OCI-LY7 (cell line): ENCODE measurements at regions not wholly inside any gene's neighbourhood (a gene's known extent, or its start where the extent isn't known, plus 50 kb on each side); places are given as distances from the start of the nearest gene placed in this dataset.

Source experiments
- BruUV-seq: library from RNA; stranded (reverse); fragments of 400-500 nt; replicated peaks from 2 replicates; lab custom pipeline; 2021; lab: Mats Ljungman, UMichigan
- CTCF ChIA-PET: fragments of 300-600 bp; sonication (Branson Sonifier 250); formaldehyde crosslinking; loops from one replicate; lab custom pipeline; 2022; ENCODE audit warnings: antibody characterized with exemption; ENCODE audit not compliant: unreplicated experiment; lab: Charles Lee
- POLR2A ChIA-PET: fragments of 300-600 bp; sonication (Branson Sonifier 250); formaldehyde crosslinking; loops from one replicate; lab custom pipeline; 2022; ENCODE audit warnings: antibody characterized with exemption; lab: Charles Lee
- DNase-seq: peaks from one replicate; pipeline ENCODE4 v3.0.0-alpha.2; 2015; ENCODE audit warnings: low spot score
- H2AFZ ChIP-seq: fragments of 200-600 bp; sonication (generic), shearing (Covaris generic); 2 replicates; pipeline ENCODE4 v1.6.1; 2014; ENCODE audit warnings: mild to moderate bottlenecking, antibody characterized with exemption, low read length, moderate library complexity
- H3K27ac ChIP-seq: fragments of 200-600 bp; sonication (generic); 2 replicates; pipeline ENCODE4 v1.5.1; 2014; ENCODE audit warnings: mixed run types, low read depth, mild to moderate bottlenecking, moderate library complexity, low read length, inconsistent platforms; ENCODE audit not compliant: poor library complexity, severe bottlenecking
- H3K36me3 ChIP-seq: fragments of 200-600 bp; sonication (generic); 2 replicates; pipeline ENCODE4 v1.6.1; 2014; ENCODE audit warnings: mild to moderate bottlenecking, antibody characterized with exemption, low read length, moderate library complexity, mixed read lengths; ENCODE audit not compliant: insufficient read depth
- H3K4me1 ChIP-seq: fragments of 200-600 bp; sonication (generic); 2 replicates; pipeline ENCODE4 v1.5.1; 2014; ENCODE audit warnings: mild to moderate bottlenecking, low read length; ENCODE audit not compliant: insufficient read depth, poor library complexity, severe bottlenecking
- H3K4me2 ChIP-seq: fragments of 200-600 bp; sonication (generic); 2 replicates; pipeline ENCODE4 v1.6.1; 2014; ENCODE audit warnings: mild to moderate bottlenecking, low read length
- H3K4me3 ChIP-seq: fragments of 200-600 bp; sonication (generic); 2 replicates; pipeline ENCODE4 v1.5.1; 2014; ENCODE audit warnings: mild to moderate bottlenecking, low read depth, low read length; ENCODE audit not compliant: poor library complexity, severe bottlenecking
- H3K79me2 ChIP-seq: fragments of 200-600 bp; sonication (generic); 2 replicates; pipeline ENCODE4 v1.6.1; 2016; ENCODE audit warnings: low read depth, mild to moderate bottlenecking, low read length, moderate library complexity, mixed read lengths; ENCODE audit not compliant: insufficient read depth
- H3K9me2 ChIP-seq: fragments of 200-600 bp; sonication (generic); 2 replicates; pipeline ENCODE4 v1.6.1; 2016; ENCODE audit warnings: mild to moderate bottlenecking, low read length, mixed read lengths; ENCODE audit not compliant: insufficient read depth
- H3K9me3 ChIP-seq: fragments of 200-600 bp; sonication (generic); 2 replicates; pipeline ENCODE4 v1.6.1; 2014; ENCODE audit warnings: mild to moderate bottlenecking, mixed run types, low read length, mixed read lengths
- H4K20me1 ChIP-seq: fragments of 200-600 bp; sonication (generic); 2 replicates; pipeline ENCODE4 v1.6.1; 2014; ENCODE audit warnings: mild to moderate bottlenecking, antibody characterized with exemption, low read length, moderate library complexity, mixed read lengths; ENCODE audit not compliant: insufficient read depth
- CTCF ChIP-seq: fragments of 200-600 bp; sonication (generic); conservative IDR thresholded peaks from 2 replicates; pipeline ENCODE4 v1.5.1; 2014; ENCODE audit warnings: mild to moderate bottlenecking, antibody characterized with exemption, low read length, moderate library complexity, mixed read lengths
- EZH2phosphoT487 ChIP-seq: fragments of 200-600 bp; sonication (generic); IDR thresholded peaks from 2 replicates; pipeline ENCODE4 v1.6.1; 2018; ENCODE audit warnings: low read depth, borderline replicate concordance, mild to moderate bottlenecking, mixed run types, antibody characterized with exemption, low read length, moderate library complexity, mixed read lengths
- intact Hi-C: fragments of 100-400 bp; cut with micrococcal nuclease; formaldehyde crosslinking; loops from one replicate; pipeline ENCODE4 v1.10.0; 2022; ENCODE audit not compliant: unreplicated experiment

GRCh38 chr17:33950061-33950460 lies 305.0 kb upstream of the CCL2 start:
- ChIA-PET CTCF (no interaction called here), POLR2A (no interaction called here)
- H3K9me2 ChIP-seq, result no peaks in the 10 kb centered on the region
- H3K79me2 ChIP-seq, result no peaks in the 10 kb centered on the region
- no peaks in the 10 kb centered on the region for H3K36me3 ChIP-seq
- H3K4me3 ChIP-seq, result no peak overlapping the region
- no peak overlapping the region for H2AFZ ChIP-seq
- intact Hi-C loops, result no loop called here
- BruUV-seq, result no TSS peak
- H3K9me3 ChIP-seq, result no peaks in the 10 kb centered on the region
- TF ChIP-seq CTCF, result no peak
- no peak for TF ChIP-seq EZH2phosphoT487
- no peaks in the 10 kb centered on the region for H3K4me1 ChIP-seq
- no peak overlapping the region for H3K27ac ChIP-seq
- DNase-seq, result no peak
- H3K4me2 ChIP-seq, result no peak overlapping the region
- H4K20me1 ChIP-seq, result no peaks in the 10 kb centered on the region

DNA sequence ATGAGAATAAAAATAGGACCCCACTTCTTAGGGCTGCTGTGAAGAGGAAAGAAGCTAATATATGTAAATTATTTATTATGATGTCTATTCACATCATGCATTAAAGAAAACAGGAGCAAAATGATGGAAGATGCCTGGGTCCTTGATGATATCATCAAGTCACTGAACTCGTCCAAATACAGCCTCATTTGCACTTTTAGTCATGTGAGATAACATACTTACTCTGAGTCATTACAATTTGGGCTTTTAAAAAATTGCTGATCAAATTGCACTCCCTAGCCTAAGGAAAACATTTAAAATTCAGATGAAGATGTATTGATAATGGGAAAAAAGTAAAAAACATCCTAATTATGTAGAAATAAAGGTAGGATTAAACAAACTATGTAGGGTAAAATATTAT lies 302.7 kb upstream of the CCL2 start:
- no peak overlapping the region for H2AFZ ChIP-seq
- no peaks in the 10 kb centered on the region for H3K79me2 ChIP-seq
- TF ChIP-seq EZH2phosphoT487 (no peak), CTCF (no peak)
- H3K4me1 ChIP-seq, result no peaks in the 10 kb centered on the region
- ChIA-PET CTCF (no interaction called here), POLR2A (no interaction called here)
- no peak overlapping the region for H3K4me3 ChIP-seq
- H3K36me3 ChIP-seq, result no peaks in the 10 kb centered on the region
- no peak overlapping the region for H3K4me2 ChIP-seq
- BruUV-seq, result no TSS peak
- DNase-seq, result no peak
- no peaks in the 10 kb centered on the region for H3K9me2 ChIP-seq
- no peak overlapping the region for H3K27ac ChIP-seq
- no peaks in the 10 kb centered on the region for H3K9me3 ChIP-seq
- H4K20me1 ChIP-seq, result no peaks in the 10 kb centered on the region
- intact Hi-C loops, result no loop called here

DNA sequence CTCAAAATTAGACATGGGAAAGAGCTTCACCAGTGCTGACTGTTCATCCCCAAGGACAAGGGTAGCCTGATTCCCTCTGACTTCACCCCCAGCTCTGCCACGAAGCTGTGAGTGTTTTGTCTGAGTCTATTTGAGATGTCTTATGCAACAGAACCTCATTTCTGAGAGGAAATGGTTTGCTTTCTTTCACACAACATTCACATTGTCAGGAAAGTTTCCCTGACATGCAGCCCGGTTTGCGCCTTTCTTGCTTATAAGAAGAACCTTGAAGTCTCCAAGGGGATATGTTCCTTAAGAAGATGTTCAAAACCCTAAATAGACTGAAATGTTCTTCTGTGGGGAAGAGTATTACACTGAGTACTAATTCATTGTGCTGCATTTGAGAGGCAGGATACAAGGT lies 300.5 kb upstream of the CCL2 start:
- Histone ChIP-seq H3K9me3 (no peaks in the 10 kb centered on the region), H3K4me1 (no peaks in the 10 kb centered on the region), H3K4me2 (no peak overlapping the region), H3K9me2 (no peaks in the 10 kb centered on the region), H3K4me3 (no peak overlapping the region), H4K20me1 (no peaks in the 10 kb centered on the region), H3K79me2 (no peaks in the 10 kb centered on the region), H3K27ac (no peak overlapping the region), H3K36me3 (no peaks in the 10 kb centered on the region), H2AFZ (no peak overlapping the region)
- TF ChIP-seq EZH2phosphoT487 (no peak), CTCF (no peak)
- CTCF ChIA-PET, result no interaction called here
- POLR2A ChIA-PET, result no interaction called here
- intact Hi-C loops, result no loop called here
- no TSS peak for BruUV-seq
- DNase-seq, result no peak
